ENCODE measurements at regions not wholly inside any gene's neighbourhood (a gene's known extent, or its start where the extent isn't known, plus 50 kb on each side); places are given as distances from the start of the nearest gene placed in this dataset.

DNA sequence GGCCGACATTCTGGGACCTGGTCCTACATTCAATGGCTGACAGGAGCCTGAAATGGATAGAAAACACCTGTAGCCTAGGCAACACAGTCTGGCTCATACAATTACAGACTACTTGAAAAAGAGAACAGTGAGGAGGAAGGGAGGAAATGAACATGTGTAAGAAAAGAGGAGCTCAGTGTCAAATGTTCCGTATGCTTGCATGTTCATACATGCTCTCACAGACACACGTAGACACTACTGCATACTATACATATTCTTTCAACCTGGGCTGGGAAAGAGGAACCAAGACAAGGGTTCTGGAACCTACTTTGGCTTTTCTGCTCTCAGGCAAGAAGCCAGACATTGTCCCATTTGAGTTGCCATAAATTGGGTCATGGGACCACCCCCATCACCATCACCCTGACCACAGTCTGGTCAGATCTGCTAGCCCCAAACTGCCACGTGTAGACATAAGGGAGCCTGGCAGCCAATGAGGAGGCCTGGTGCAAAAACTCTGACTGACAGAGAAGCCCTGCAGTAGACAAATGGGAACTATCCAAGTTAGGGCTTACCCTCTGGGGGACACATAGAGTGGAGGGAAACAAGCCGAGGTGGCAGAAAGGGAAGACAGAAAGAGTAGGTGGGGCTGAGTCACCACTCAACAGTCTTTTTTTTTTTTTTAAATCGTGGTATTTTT, 310.0 kb downstream of the SHQ1 start (continued):
- TF ChIP-seq, protein P1, sequence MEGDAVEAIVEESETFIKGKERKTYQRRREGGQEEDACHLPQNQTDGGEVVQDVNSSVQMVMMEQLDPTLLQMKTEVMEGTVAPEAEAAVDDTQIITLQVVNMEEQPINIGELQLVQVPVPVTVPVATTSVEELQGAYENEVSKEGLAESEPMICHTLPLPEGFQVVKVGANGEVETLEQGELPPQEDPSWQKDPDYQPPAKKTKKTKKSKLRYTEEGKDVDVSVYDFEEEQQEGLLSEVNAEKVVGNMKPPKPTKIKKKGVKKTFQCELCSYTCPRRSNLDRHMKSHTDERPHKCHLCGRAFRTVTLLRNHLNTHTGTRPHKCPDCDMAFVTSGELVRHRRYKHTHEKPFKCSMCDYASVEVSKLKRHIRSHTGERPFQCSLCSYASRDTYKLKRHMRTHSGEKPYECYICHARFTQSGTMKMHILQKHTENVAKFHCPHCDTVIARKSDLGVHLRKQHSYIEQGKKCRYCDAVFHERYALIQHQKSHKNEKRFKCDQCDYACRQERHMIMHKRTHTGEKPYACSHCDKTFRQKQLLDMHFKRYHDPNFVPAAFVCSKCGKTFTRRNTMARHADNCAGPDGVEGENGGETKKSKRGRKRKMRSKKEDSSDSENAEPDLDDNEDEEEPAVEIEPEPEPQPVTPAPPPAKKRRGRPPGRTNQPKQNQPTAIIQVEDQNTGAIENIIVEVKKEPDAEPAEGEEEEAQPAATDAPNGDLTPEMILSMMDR (IDR thresholded peaks at IDR 0.05), result no peak

DNA sequence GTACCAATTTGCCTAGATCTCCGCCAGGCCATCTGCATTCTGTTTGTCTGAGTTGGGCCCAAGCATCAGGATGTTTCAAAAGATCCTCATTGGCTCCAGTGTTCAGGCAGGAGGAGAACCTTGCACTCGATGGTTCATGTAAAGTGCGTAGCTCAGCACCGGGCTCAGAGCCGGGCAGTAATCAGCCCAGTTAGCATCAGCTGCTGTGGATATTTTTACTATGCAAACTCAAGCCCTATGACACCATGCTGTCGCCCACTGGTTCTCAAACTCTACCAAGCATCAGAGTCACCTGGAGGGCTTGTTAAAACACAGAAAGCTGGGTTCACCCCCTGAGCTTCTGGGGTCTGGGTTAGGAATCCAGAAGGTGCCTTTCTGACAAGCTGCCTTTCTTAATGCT, 310.8 kb downstream of the SHQ1 start:
- POLR2A ChIA-PET, result interaction anchor here (0.7 kb wide), 1 partner anchor 163 kb away, joined by 3 read pairs; no protein-coding TSS in a partner anchor
- no peak overlapping the region for H3K9ac ChIP-seq

More for the DNA sequence above, 310.8 kb downstream of the SHQ1 start:
- CTCF ChIA-PET, result no interaction called here
- no peak overlapping the region for H3K4me2 ChIP-seq
- no peak for DNase-seq
- no peaks in the 10 kb centered on the region for H3K79me2 ChIP-seq (ENCODE audit: insufficient read depth)
- no peaks in the 10 kb centered on the region for H3K9me3 ChIP-seq
- WGBS (ENCODE audit: low lambda C conversion rate), result 40% methylated on average over 1 of the region's 6 CpGs
- no peak for TF ChIP-seq CHD2 (IDR thresholded peaks at IDR 0.05; ENCODE audit: low read length, partially characterized antibody)
- TF ChIP-seq ELF1 (IDR thresholded peaks at IDR 0.05), result no peak
- no peak for TF ChIP-seq MEF2A (IDR thresholded peaks at IDR 0.05; ENCODE audit: borderline replicate concordance, low read depth)
- no peak for TF ChIP-seq RAD21 (IDR thresholded peaks at IDR 0.05; ENCODE audit: low read length)
- no peak for TF ChIP-seq SIN3A (IDR thresholded peaks at IDR 0.05; ENCODE audit: borderline replicate concordance, low read depth, low read length)
- TF ChIP-seq, protein P2, sequence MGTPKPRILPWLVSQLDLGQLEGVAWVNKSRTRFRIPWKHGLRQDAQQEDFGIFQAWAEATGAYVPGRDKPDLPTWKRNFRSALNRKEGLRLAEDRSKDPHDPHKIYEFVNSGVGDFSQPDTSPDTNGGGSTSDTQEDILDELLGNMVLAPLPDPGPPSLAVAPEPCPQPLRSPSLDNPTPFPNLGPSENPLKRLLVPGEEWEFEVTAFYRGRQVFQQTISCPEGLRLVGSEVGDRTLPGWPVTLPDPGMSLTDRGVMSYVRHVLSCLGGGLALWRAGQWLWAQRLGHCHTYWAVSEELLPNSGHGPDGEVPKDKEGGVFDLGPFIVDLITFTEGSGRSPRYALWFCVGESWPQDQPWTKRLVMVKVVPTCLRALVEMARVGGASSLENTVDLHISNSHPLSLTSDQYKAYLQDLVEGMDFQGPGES (IDR thresholded peaks at IDR 0.05; ENCODE audit: low read depth, low read length), result no peak
- TF ChIP-seq GATA2 (CRISPR knock-in tag; IDR thresholded peaks at IDR 0.05), result no peak
- TF ChIP-seq, protein P3, sequence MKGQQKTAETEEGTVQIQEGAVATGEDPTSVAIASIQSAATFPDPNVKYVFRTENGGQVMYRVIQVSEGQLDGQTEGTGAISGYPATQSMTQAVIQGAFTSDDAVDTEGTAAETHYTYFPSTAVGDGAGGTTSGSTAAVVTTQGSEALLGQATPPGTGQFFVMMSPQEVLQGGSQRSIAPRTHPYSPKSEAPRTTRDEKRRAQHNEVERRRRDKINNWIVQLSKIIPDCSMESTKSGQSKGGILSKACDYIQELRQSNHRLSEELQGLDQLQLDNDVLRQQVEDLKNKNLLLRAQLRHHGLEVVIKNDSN (IDR thresholded peaks at IDR 0.05; ENCODE audit: borderline replicate concordance, low read depth), result no peak
- TF ChIP-seq TAF1 (IDR thresholded peaks at IDR 0.05; ENCODE audit: borderline replicate concordance, low read depth, low read length), result no peak
- TF ChIP-seq EZH2phosphoT487 (IDR thresholded peaks at IDR 0.05; ENCODE audit: borderline replicate concordance, low read depth), result no peak
- TF ChIP-seq RXRA (IDR thresholded peaks at IDR 0.05; ENCODE audit: borderline replicate concordance, low read depth), result no peak
- no peak for TF ChIP-seq RFX5 (IDR thresholded peaks at IDR 0.05; ENCODE audit: low read length)
- no peak for TF ChIP-seq POLR2AphosphoS5 (IDR thresholded peaks at IDR 0.05; ENCODE audit: low read depth, low read length)
- no peak for TF ChIP-seq FOXM1 (IDR thresholded peaks at IDR 0.05; ENCODE audit: low read depth)
- TF ChIP-seq, protein P4, sequence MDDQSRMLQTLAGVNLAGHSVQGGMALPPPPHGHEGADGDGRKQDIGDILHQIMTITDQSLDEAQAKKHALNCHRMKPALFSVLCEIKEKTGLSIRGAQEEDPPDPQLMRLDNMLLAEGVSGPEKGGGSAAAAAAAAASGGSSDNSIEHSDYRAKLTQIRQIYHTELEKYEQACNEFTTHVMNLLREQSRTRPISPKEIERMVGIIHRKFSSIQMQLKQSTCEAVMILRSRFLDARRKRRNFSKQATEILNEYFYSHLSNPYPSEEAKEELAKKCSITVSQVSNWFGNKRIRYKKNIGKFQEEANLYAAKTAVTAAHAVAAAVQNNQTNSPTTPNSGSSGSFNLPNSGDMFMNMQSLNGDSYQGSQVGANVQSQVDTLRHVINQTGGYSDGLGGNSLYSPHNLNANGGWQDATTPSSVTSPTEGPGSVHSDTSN (IDR thresholded peaks at IDR 0.05), result no peak
- TF ChIP-seq SMC3 (IDR thresholded peaks at IDR 0.05; ENCODE audit: low read depth, low read length), result no peak
- H3K27me3 ChIP-seq (ENCODE audit: insufficient read depth), result no peaks in the 10 kb centered on the region; the same call in 1 of the 2 replicates
- H3K36me3 ChIP-seq (replicated peaks in 1 of 2; ENCODE audit: control insufficient read depth in 1 of 2, insufficient read depth in 2 of 2, low read length in 1 of 2), result no peaks in the 10 kb centered on the region
- no peaks in the 10 kb centered on the region for H4K20me1 ChIP-seq (ENCODE audit: insufficient read depth)
- H3F3A ChIP-seq (replicated peaks; ENCODE audit: insufficient read depth), result no peaks in the 10 kb centered on the region
- no peaks in the 10 kb centered on the region; a peak in 1 of 4 replicates for H3K4me1 ChIP-seq (ENCODE audit: control insufficient read depth in 1 of 2, insufficient read depth in 2 of 2, low read depth in 1 of 2, low read length in 1 of 2)
- H3K27ac ChIP-seq (ENCODE audit: low read depth in 2 of 2, low read length in 1 of 2), result no peak overlapping the region
- H3K9me2 ChIP-seq, result no peaks in the 10 kb centered on the region
- H2AFZ ChIP-seq (ENCODE audit: low read depth), result no peak overlapping the region
- H3K4me3 ChIP-seq (ENCODE audit: low read depth in 2 of 2, low read length in 1 of 2), result no peak overlapping the region
